ENCODE measurements at regions not wholly inside any gene's neighbourhood (a gene's known extent, or its start where the extent isn't known, plus 50 kb on each side); places are given as distances from the start of the nearest gene placed in this dataset.

DNA sequence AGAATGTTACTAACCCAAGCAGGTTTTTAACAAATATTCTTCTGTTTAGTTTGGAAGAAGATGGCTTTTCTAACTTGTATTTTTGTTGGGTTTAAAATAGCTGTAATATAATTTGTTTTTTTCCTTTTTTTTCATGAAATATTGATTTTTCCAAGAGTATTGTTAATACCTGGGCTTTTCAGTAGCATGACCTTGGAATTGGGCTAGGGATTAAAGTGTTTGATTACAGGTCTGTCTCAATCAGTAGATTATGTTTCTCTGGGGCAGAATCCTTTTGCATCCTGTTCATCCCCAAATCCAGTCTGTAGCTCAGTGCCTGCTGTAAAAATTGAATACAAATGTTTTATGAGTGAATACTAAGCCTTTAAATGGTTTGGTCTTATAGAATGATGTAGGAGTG, 479.8 kb downstream of the RAPGEF2 start:
- no peak for DNase-seq (ENCODE audit: low read depth, low spot score)
- CTCF ChIA-PET: no interaction called here
- POLR2A ChIA-PET: no interaction called here
- intact Hi-C loops (cut with micrococcal nuclease; ENCODE audit: unreplicated experiment): no loop called here
- in situ Hi-C loops (cut with HindIII; ENCODE audit: low pct_unique_long_range_greater_than_20kb, low sequenced_read_pairs): no loop called here
- H3K4me3 ChIP-seq (ENCODE audit: low read depth in 2 of 2, low read length in 2 of 2): no peak overlapping the region
- TF ChIP-seq POLR2AphosphoS5 (IDR thresholded peaks at IDR 0.05; ENCODE audit: low read depth, low read length) (no peak), TCF7L2 (IDR thresholded peaks at IDR 0.05; ENCODE audit: low read depth, low read length) (no peak), SIN3A (IDR thresholded peaks at IDR 0.05; ENCODE audit: borderline replicate concordance, insufficient read depth, low read depth, low read length) (no peak)
- TF ChIP-seq, protein P1, sequence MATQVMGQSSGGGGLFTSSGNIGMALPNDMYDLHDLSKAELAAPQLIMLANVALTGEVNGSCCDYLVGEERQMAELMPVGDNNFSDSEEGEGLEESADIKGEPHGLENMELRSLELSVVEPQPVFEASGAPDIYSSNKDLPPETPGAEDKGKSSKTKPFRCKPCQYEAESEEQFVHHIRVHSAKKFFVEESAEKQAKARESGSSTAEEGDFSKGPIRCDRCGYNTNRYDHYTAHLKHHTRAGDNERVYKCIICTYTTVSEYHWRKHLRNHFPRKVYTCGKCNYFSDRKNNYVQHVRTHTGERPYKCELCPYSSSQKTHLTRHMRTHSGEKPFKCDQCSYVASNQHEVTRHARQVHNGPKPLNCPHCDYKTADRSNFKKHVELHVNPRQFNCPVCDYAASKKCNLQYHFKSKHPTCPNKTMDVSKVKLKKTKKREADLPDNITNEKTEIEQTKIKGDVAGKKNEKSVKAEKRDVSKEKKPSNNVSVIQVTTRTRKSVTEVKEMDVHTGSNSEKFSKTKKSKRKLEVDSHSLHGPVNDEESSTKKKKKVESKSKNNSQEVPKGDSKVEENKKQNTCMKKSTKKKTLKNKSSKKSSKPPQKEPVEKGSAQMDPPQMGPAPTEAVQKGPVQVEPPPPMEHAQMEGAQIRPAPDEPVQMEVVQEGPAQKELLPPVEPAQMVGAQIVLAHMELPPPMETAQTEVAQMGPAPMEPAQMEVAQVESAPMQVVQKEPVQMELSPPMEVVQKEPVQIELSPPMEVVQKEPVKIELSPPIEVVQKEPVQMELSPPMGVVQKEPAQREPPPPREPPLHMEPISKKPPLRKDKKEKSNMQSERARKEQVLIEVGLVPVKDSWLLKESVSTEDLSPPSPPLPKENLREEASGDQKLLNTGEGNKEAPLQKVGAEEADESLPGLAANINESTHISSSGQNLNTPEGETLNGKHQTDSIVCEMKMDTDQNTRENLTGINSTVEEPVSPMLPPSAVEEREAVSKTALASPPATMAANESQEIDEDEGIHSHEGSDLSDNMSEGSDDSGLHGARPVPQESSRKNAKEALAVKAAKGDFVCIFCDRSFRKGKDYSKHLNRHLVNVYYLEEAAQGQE (IDR thresholded peaks at IDR 0.05; ENCODE audit: insufficient read depth in 1 of 2, low read depth in 2 of 2, low read length in 1 of 2): no peak
- TF ChIP-seq, protein P2, sequence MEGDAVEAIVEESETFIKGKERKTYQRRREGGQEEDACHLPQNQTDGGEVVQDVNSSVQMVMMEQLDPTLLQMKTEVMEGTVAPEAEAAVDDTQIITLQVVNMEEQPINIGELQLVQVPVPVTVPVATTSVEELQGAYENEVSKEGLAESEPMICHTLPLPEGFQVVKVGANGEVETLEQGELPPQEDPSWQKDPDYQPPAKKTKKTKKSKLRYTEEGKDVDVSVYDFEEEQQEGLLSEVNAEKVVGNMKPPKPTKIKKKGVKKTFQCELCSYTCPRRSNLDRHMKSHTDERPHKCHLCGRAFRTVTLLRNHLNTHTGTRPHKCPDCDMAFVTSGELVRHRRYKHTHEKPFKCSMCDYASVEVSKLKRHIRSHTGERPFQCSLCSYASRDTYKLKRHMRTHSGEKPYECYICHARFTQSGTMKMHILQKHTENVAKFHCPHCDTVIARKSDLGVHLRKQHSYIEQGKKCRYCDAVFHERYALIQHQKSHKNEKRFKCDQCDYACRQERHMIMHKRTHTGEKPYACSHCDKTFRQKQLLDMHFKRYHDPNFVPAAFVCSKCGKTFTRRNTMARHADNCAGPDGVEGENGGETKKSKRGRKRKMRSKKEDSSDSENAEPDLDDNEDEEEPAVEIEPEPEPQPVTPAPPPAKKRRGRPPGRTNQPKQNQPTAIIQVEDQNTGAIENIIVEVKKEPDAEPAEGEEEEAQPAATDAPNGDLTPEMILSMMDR (IDR thresholded peaks at IDR 0.05): no peak
- H3K4me1 ChIP-seq (ENCODE audit: control insufficient read depth, insufficient read depth, low read length): no peaks in the 10 kb centered on the region
- BruUV-seq (replicated peaks): no TSS peak
- no peaks in the 10 kb centered on the region for H3K36me3 ChIP-seq (ENCODE audit: control insufficient read depth, insufficient read depth, low read length)
- H3K27me3 ChIP-seq (ENCODE audit: control insufficient read depth, insufficient read depth, low read length): no peaks in the 10 kb centered on the region
- ATAC-seq: no peak
- H3K9me3 ChIP-seq (ENCODE audit: control insufficient read depth, insufficient read depth, low read depth, low read length): no peaks in the 10 kb centered on the region
- no peak overlapping the region for H3K27ac ChIP-seq (ENCODE audit: low read length)

DNA sequence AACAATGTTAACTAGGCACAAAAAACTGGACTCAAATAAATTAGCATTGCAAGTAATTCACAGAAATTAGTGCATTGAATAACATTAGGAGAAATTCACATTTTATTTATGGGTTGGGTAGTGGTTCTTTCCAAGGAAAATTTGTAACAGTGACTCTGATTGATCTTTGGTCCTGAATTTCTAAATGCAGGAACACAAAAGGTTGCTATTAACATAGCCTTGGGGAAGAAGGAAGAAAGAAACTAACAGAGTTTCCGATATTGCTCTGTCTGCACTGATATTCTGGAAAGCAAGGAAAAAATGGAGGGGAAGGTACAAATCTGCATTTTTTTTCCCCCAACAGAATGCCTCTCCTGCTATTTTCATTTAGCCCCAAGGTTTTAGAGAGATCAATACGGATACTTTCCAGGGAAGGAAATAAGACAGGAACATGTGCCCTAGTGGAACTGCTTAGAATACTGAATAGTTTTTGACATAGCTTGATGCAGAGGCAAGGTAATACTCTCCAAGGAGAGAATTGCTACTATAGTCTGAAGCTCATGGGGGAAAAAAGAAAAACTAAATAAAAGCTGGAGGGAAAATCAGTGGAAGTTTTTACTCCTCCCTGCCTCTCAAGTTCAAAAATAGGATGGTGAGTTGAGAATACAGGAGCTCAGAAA, 490.1 kb downstream of the RAPGEF2 start:
- no peaks in the 10 kb centered on the region for H3K9me3 ChIP-seq (ENCODE audit: control insufficient read depth, insufficient read depth, low read depth, low read length)
- H3K4me3 ChIP-seq (ENCODE audit: low read depth in 2 of 2, low read length in 2 of 2): no peak overlapping the region
- ChIA-PET POLR2A (no interaction called here), CTCF (no interaction called here)
- BruUV-seq (replicated peaks): no TSS peak
- intact Hi-C loops (cut with micrococcal nuclease; ENCODE audit: unreplicated experiment): no loop called here
- H3K36me3 ChIP-seq (ENCODE audit: control insufficient read depth, insufficient read depth, low read length): no peaks in the 10 kb centered on the region
- ATAC-seq (no peak), DNase-seq (ENCODE audit: low read depth, low spot score) (no peak)
- TF ChIP-seq, protein P2 (IDR thresholded peaks at IDR 0.05): no peak
- TF ChIP-seq TCF7L2 (IDR thresholded peaks at IDR 0.05; ENCODE audit: low read depth, low read length): no peak
- no peak for TF ChIP-seq SIN3A (IDR thresholded peaks at IDR 0.05; ENCODE audit: borderline replicate concordance, insufficient read depth, low read depth, low read length)
- TF ChIP-seq, protein P1 (IDR thresholded peaks at IDR 0.05; ENCODE audit: insufficient read depth in 1 of 2, low read depth in 2 of 2, low read length in 1 of 2): no peak
- TF ChIP-seq POLR2AphosphoS5 (IDR thresholded peaks at IDR 0.05; ENCODE audit: low read depth, low read length): no peak
- in situ Hi-C loops (cut with HindIII; ENCODE audit: low pct_unique_long_range_greater_than_20kb, low sequenced_read_pairs): no loop called here
- H3K4me1 ChIP-seq (ENCODE audit: control insufficient read depth, insufficient read depth, low read length): no peaks in the 10 kb centered on the region
- no peaks in the 10 kb centered on the region for H3K27me3 ChIP-seq (ENCODE audit: control insufficient read depth, insufficient read depth, low read length)
- H3K27ac ChIP-seq (ENCODE audit: low read length): no peak overlapping the region

Measured in Panc1 (cell line).